H54 (cell line): ENCODE measurements at regions not wholly inside any gene's neighbourhood (a gene's known extent, or its start where the extent isn't known, plus 50 kb on each side); places are given as distances from the start of the nearest gene placed in this dataset.

ENCODE experiments used
- DNase-seq: peaks from one replicate; pipeline ENCODE4 v3.0.0; 2011; ENCODE audit warnings: low spot score, mixed read lengths; ENCODE audit not compliant: insufficient read length
- FAIRE-seq: peaks from 3 replicates; lab custom pipeline; 2011; peaks lifted over from hg19 to GRCh38; lab: Jason Lieb, UNC
- POLR2A ChIP-seq: IDR thresholded peaks from 2 replicates; pipeline ENCODE4 v1.6.1; 2011; ENCODE audit warnings: low read depth, mild to moderate bottlenecking, low read length

- no peak for DNase-seq
- no peak for FAIRE-seq
- no peak for TF ChIP-seq POLR2A
Measured at GRCh38 chr18:10300739-10301138, 153.7 kb upstream of the APCDD1 start.

GRCh38 chr18:10301831-10302483, 152.5 kb upstream of the APCDD1 start:
- TF ChIP-seq POLR2A, result no peak
- FAIRE-seq (no peak), DNase-seq (no peak)

GRCh38 chr18:10303171-10303570, 151.3 kb upstream of the APCDD1 start:
- no peak for TF ChIP-seq POLR2A
- no peak for DNase-seq
- FAIRE-seq, result no peak

- no peak for DNase-seq
- no peak for TF ChIP-seq POLR2A
- no peak for FAIRE-seq
Measured at GRCh38 chr18:10304853-10305252, 149.6 kb upstream of the APCDD1 start.

- no peak for DNase-seq
- FAIRE-seq, result no peak
- no peak for TF ChIP-seq POLR2A
Measured at GRCh38 chr18:10306779-10307178, 147.7 kb upstream of the APCDD1 start.

- no peak for DNase-seq
- FAIRE-seq, result no peak
- no peak for TF ChIP-seq POLR2A
Measured at GRCh38 chr18:10308154-10308553, 146.3 kb upstream of the APCDD1 start.

GRCh38 chr18:10310626-10311025, 143.8 kb upstream of the APCDD1 start:
- FAIRE-seq, result no peak
- no peak for DNase-seq
- TF ChIP-seq POLR2A, result no peak

GRCh38 chr18:10312326-10313015, 142.0 kb upstream of the APCDD1 start:
- TF ChIP-seq POLR2A, result no peak
- FAIRE-seq, result no peak
- DNase-seq, result no peak

- DNase-seq, result no peak
- FAIRE-seq, result no peak
- TF ChIP-seq POLR2A, result no peak
Measured at GRCh38 chr18:10313016-10313342, 141.5 kb upstream of the APCDD1 start.

GRCh38 chr18:10314066-10314465, 140.4 kb upstream of the APCDD1 start:
- no peak for TF ChIP-seq POLR2A

GRCh38 chr18:10315522-10315921, 138.9 kb upstream of the APCDD1 start:
- TF ChIP-seq POLR2A, result no peak
- FAIRE-seq, result no peak
- no peak for DNase-seq

More at GRCh38 chr18:10314066-10314465, 140.4 kb upstream of the APCDD1 start:
- DNase-seq (no peak), FAIRE-seq (no peak)

- DNase-seq (no peak), FAIRE-seq (no peak)
- TF ChIP-seq POLR2A, result no peak
Measured at GRCh38 chr18:10316778-10317177, 137.7 kb upstream of the APCDD1 start.

GRCh38 chr18:10317864-10318690, 136.4 kb upstream of the APCDD1 start:
- DNase-seq, result no peak
- FAIRE-seq, result no peak
- TF ChIP-seq POLR2A, result no peak

GRCh38 chr18:10318691-10318970, 135.8 kb upstream of the APCDD1 start:
- no peak for TF ChIP-seq POLR2A
- no peak for DNase-seq
- no peak for FAIRE-seq
